Dendritic cell treated with granulocyte-macrophage colony-stimulating factor and Interleukin-4, amounts not matched to agents 40 ng/mL and 50 ng/mL, for 4 days (primary cell): ENCODE measurements at regions not wholly inside any gene's neighbourhood (a gene's known extent, or its start where the extent isn't known, plus 50 kb on each side); places are given as distances from the start of the nearest gene placed in this dataset.

Source experiments
- H3K27ac Mint-ChIP-seq: one replicate; pipeline ENCODE4 v1.8.0; 2022; ENCODE audit warnings: mild to moderate bottlenecking, mixed read lengths
- H3K27me3 Mint-ChIP-seq: one replicate; pipeline ENCODE4 v1.8.0; 2022; ENCODE audit warnings: mild to moderate bottlenecking, mixed read lengths
- H3K36me3 Mint-ChIP-seq: one replicate; pipeline ENCODE4 v1.8.0; 2022; ENCODE audit warnings: low read depth, mixed read lengths
- H3K4me1 Mint-ChIP-seq: one replicate; pipeline ENCODE4 v1.8.0; 2022; ENCODE audit warnings: low read depth, mixed read lengths
- H3K4me3 Mint-ChIP-seq: one replicate; pipeline ENCODE4 v1.8.0; 2022; ENCODE audit warnings: mild to moderate bottlenecking, moderate library complexity, mixed read lengths
- H3K9me3 Mint-ChIP-seq: one replicate; pipeline ENCODE4 v1.8.0; 2022; ENCODE audit warnings: mixed read lengths
- intact Hi-C: fragments of 100-400 bp; cut with micrococcal nuclease; formaldehyde crosslinking; loops from one replicate; pipeline ENCODE4 v1.15.0; 2022

- intact Hi-C loops: no loop called here
- peaks cover 5% of the 10 kb centered on the region for H3K4me1 Mint-ChIP-seq
- H3K9me3 Mint-ChIP-seq: no peaks in the 10 kb centered on the region
- H3K27me3 Mint-ChIP-seq: no peaks in the 10 kb centered on the region
- no peaks in the 10 kb centered on the region for H3K36me3 Mint-ChIP-seq
- H3K4me3 Mint-ChIP-seq: no peak overlapping the region
- H3K27ac Mint-ChIP-seq: no peak overlapping the region
Measured at GRCh38 chr22:48707763-48708557, 1119.7 kb downstream of the BRD1 start.

- H3K36me3 Mint-ChIP-seq: no peaks in the 10 kb centered on the region
- peaks cover 13% of the 10 kb centered on the region for H3K4me1 Mint-ChIP-seq
- intact Hi-C loops: no loop called here
- no peaks in the 10 kb centered on the region for H3K9me3 Mint-ChIP-seq
- no peaks in the 10 kb centered on the region for H3K27me3 Mint-ChIP-seq
- H3K4me3 Mint-ChIP-seq: no peak overlapping the region
- no peak overlapping the region for H3K27ac Mint-ChIP-seq
Measured at GRCh38 chr22:48706934-48707762, 1120.5 kb downstream of the BRD1 start.

- Mint-ChIP-seq H3K36me3 (no peaks in the 10 kb centered on the region), H3K4me1 (peaks cover 19% of the 10 kb centered on the region), H3K27me3 (no peaks in the 10 kb centered on the region), H3K27ac (no peak overlapping the region), H3K9me3 (no peaks in the 10 kb centered on the region), H3K4me3 (no peak overlapping the region)
- intact Hi-C loops: no loop called here
Measured at GRCh38 chr22:48705917-48706605, 1121.6 kb downstream of the BRD1 start.

- intact Hi-C loops: no loop called here
- H3K27me3 Mint-ChIP-seq: no peaks in the 10 kb centered on the region
- H3K4me1 Mint-ChIP-seq: peaks cover 19% of the 10 kb centered on the region
- no peaks in the 10 kb centered on the region for H3K36me3 Mint-ChIP-seq
- no peak overlapping the region for H3K27ac Mint-ChIP-seq
- no peak overlapping the region for H3K4me3 Mint-ChIP-seq
- no peaks in the 10 kb centered on the region for H3K9me3 Mint-ChIP-seq
Measured at GRCh38 chr22:48705159-48705916, 1122.3 kb downstream of the BRD1 start.

GRCh38 chr22:48704335-48704734, 1123.3 kb downstream of the BRD1 start:
- Mint-ChIP-seq H3K4me3 (no peak overlapping the region), H3K36me3 (no peaks in the 10 kb centered on the region), H3K27ac (no peak overlapping the region), H3K27me3 (no peaks in the 10 kb centered on the region), H3K9me3 (no peaks in the 10 kb centered on the region), H3K4me1 (peaks cover 19% of the 10 kb centered on the region)
- intact Hi-C loops: no loop called here

GRCh38 chr22:48703265-48703941, 1124.3 kb downstream of the BRD1 start:
- Mint-ChIP-seq H3K27ac (no peak overlapping the region), H3K9me3 (no peaks in the 10 kb centered on the region), H3K4me1 (peaks cover 19% of the 10 kb centered on the region), H3K4me3 (no peak overlapping the region), H3K27me3 (no peaks in the 10 kb centered on the region), H3K36me3 (no peaks in the 10 kb centered on the region)
- intact Hi-C loops: no loop called here

GRCh38 chr22:48702573-48703264, 1125.0 kb downstream of the BRD1 start:
- Mint-ChIP-seq H3K36me3 (no peaks in the 10 kb centered on the region), H3K4me3 (no peak overlapping the region), H3K27me3 (no peaks in the 10 kb centered on the region), H3K4me1 (peaks cover 19% of the 10 kb centered on the region), H3K9me3 (no peaks in the 10 kb centered on the region), H3K27ac (no peak overlapping the region)
- intact Hi-C loops: no loop called here

- no peak overlapping the region for H3K27ac Mint-ChIP-seq
- H3K36me3 Mint-ChIP-seq: no peaks in the 10 kb centered on the region
- H3K9me3 Mint-ChIP-seq: no peaks in the 10 kb centered on the region
Measured at GRCh38 chr22:48701296-48702030, 1126.2 kb downstream of the BRD1 start.

GRCh38 chr22:48700566-48701295, 1126.9 kb downstream of the BRD1 start:
- no peaks in the 10 kb centered on the region for H3K27me3 Mint-ChIP-seq
- H3K36me3 Mint-ChIP-seq: no peaks in the 10 kb centered on the region
- H3K4me1 Mint-ChIP-seq: peaks cover 19% of the 10 kb centered on the region
- intact Hi-C loops: no loop called here
- H3K9me3 Mint-ChIP-seq: no peaks in the 10 kb centered on the region
- H3K27ac Mint-ChIP-seq: no peak overlapping the region
- H3K4me3 Mint-ChIP-seq: no peak overlapping the region

More at GRCh38 chr22:48701296-48702030, 1126.2 kb downstream of the BRD1 start:
- intact Hi-C loops: no loop called here
- no peak overlapping the region for H3K4me3 Mint-ChIP-seq
- no peaks in the 10 kb centered on the region for H3K27me3 Mint-ChIP-seq
- peaks cover 19% of the 10 kb centered on the region for H3K4me1 Mint-ChIP-seq

GRCh38 chr22:48700180-48700565, 1127.5 kb downstream of the BRD1 start:
- Mint-ChIP-seq H3K4me3 (no peak overlapping the region), H3K27ac (no peak overlapping the region), H3K36me3 (no peaks in the 10 kb centered on the region), H3K27me3 (no peaks in the 10 kb centered on the region), H3K9me3 (no peaks in the 10 kb centered on the region), H3K4me1 (peaks cover 19% of the 10 kb centered on the region)
- intact Hi-C loops: no loop called here

- Mint-ChIP-seq H3K4me1 (peaks cover 19% of the 10 kb centered on the region), H3K36me3 (no peaks in the 10 kb centered on the region), H3K27me3 (no peaks in the 10 kb centered on the region), H3K4me3 (no peak overlapping the region), H3K9me3 (no peaks in the 10 kb centered on the region), H3K27ac (no peak overlapping the region)
- intact Hi-C loops: no loop called here
Measured at GRCh38 chr22:48699511-48699910, 1128.2 kb downstream of the BRD1 start.

GRCh38 chr22:48698618-48699017, 1129.1 kb downstream of the BRD1 start:
- Mint-ChIP-seq H3K4me1 (peaks cover 19% of the 10 kb centered on the region), H3K27me3 (no peaks in the 10 kb centered on the region), H3K36me3 (no peaks in the 10 kb centered on the region), H3K27ac (no peak overlapping the region), H3K9me3 (no peaks in the 10 kb centered on the region), H3K4me3 (no peak overlapping the region)
- intact Hi-C loops: no loop called here
